NCI-H2227 (cell line): ENCODE measurements at regions not wholly inside any gene's neighbourhood (a gene's known extent, or its start where the extent isn't known, plus 50 kb on each side); places are given as distances from the start of the nearest gene placed in this dataset.
A peak's percentile ranks its signal among the peaks of the same experiment; 100 is the strongest.
"Not testable (repeated sequence)": the region's sequence is repeated elsewhere in the genome, so short reads cannot be mapped to it uniquely, and the experiment has no call there.

Experiments used
- DNase-seq: peaks from one replicate; lab custom pipeline; 2025; ENCODE audit not compliant: unreplicated experiment; lab: John Stamatoyannopoulos, UW

DNA sequence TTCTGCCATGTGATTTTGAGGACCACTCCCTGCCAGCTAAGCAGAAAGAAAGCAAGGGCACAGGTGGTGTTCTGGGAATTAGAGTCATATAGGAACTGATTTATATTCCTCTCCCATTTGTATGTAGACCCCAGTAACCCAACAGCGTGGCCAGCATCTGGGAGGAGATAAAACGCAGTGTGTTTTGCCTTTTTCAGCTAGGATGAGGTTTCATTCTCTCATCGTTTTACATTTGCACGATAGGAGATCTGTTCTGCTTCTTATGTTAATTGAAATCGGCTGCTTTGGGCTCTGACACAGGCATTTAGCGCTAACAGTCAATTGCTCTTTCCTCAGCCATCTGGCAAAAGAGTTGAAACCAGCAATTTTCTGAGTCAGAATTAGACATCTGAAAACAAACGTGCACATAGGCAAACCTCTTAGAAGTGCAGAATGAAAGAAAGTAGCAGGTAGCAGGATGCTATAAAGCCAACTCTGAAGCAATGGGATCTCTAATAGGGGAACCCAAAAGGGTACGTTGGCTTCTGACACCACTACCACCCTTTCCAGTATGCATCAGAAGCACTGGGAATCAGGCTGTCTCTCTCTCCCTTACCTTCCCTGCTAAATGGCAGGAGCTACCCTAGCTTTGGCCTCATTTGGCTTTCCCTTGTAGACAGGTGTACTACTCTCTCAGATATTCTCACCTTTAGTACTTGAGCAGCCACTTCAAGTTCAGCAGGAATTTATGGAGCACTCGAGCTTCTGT is 219.1 kb downstream of the PHLDA1 start:
- DNase-seq: peak; percentile 81

DNA sequence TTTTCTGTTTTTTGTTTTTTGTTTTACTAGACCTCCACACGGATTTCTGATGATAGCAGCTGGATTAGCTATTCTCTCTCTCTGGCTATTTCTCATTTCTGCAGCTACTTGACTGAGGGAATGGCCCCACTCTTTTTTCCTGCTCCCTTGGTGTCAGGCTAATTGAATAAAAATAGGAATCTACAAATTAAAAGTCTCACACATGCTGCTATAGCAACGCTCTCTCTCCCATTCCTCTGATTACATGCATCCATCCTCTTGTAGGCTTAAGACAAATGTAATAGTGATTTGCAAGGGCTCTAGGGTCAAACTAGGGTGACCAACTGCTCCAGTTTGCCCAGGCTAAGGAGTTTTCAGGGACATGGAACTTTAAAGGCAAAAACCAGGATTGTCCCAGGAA is 221.8 kb downstream of the PHLDA1 start:
- no peak for DNase-seq

DNA sequence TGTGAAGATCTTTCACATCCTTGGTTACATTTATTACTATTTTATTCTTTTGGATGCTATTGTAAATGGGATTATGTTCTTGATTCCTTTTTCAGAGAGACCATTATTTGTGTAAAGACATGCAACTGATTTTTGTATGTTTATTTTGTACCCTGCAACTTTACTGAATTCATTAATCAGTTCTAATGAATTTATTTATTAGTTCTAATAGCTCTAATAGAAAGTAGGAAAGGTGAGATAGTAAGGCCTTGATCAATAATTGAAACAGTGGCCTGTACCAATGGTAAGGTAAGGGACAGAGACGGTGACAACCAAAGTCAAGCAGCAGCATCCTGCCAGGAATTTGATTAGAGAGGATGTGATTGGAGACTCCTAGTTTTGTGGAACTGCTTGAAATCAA is 224.1 kb downstream of the PHLDA1 start:
- DNase-seq: no peak

DNA sequence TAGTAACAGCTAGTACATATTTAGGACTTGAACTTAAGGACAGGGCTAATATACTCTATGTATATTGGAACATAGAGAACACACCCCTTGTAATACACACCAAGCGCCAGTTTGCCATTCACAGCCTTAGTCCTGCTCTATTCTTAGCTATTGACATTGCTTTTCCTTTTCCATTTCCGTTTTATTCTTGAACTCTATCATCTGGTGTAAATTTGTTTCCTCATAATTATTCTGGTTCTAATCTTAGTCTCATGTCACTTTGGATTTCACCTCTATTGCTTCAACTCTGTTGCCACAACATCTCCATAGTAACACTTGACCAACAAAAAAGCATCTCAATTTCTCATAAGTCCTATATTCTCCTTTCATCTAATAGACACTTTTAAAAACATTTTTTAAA is 225.7 kb downstream of the PHLDA1 start:
- no peak for DNase-seq

DNA sequence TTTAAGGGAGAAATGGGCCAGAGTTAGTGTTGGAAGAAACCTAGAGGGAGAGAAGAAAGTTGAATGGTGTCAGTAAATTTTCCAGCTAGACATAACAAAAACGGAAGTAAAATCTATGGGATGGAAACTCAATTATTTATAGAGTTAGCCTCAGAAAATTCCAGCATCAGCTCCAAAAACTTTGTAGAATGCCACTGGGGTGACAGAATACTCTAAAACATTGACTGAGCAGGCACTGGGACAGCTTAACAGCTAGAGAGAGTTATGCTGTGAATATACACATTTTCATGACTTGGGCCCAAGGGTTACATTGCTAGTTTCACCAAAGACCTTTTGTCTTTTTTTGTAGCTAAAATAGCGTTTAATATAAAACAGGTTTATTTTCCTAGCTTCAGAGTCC is 226.3 kb downstream of the PHLDA1 start:
- no peak for DNase-seq

DNA sequence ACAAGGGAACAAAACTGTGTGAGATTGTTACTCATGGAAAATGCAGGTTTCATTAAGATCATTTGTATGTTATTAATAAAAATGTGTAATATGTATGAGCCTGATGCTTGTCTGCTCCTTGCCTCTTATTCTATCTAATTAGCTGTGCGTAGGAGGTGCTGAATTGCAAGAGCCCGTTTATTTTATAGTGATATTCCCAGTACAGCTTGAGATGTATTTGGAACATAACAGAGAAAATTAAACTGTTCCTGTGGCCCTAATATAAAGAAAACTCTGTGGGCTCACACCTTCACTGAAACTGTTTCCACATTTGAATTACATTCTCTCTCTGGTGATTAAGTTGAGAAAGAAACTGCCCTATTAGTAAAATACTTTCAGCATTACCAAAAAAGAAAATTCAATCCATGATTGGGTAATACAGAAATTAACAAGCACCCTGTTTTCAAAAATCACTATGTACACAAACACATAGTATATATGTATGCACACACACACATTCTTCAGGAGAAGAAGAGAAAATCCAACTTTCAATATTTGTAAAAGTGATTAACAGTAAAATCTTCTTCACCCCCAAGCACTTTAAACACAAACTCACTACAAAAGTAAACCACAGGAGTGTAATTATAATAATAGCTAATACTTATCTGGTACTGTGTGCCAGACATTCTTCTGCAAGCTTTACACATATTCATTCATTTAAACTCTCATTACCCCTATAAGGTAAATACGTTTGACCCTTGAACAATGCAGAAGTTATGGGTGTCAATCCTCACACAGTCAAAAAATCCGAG is 233.2 kb downstream of the PHLDA1 start:
- no peak for DNase-seq

DNA sequence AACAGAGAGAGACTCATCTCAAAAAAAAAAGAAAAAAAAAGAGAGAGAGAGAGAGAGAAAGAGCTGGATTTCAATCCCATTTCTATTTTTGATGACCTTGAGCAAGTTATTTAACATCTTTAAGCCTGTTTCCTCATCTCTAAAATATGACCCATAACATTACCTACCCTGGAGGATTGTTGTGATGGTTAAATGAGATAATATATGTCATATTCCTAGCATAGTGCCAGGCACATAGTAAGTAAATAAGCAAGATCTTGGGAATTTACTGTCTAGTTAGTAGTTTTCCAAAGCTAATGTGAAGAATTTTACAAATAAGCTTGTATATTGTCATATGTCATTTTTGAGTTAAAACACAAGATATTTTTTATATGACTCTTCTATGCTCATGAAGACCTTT is 236.5 kb downstream of the PHLDA1 start:
- no peak for DNase-seq

DNA sequence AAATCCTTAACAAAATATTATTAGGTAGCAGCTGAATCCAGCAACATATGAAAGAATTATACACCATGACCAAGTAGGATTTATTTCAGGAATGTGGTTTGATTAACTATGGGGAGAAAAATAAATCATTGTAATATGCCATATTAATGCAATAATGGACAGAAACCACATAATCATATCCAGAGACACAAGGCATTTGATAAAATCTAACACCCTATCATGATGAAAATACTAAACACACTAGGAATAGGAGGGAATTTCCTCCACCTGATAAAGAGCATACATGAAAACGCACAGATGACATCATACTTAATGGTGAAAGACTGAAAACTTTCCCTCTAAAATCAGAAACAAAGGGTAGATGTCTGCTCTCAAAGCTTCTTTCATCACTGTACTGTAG is 238.9 kb downstream of the PHLDA1 start:
- DNase-seq: no peak

DNA sequence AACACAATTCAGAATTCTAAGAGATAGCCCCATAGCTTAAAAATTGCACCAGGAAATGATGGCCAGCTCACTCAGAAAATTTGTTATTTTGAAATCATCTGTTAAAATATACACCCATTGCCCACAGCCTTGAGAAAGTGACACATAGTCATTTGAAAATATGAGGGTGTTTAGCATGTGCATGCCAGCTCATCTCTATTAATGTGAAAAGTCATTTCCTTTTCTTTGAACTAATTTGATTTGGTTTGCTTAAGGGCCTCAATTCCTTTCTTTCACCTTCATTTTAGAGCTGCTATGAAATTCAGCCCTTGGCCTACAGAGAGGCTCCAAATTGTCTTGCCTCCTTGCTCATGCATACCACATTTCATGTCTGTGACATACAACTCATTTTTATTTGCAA is 241.4 kb downstream of the PHLDA1 start:
- DNase-seq: no peak

DNA sequence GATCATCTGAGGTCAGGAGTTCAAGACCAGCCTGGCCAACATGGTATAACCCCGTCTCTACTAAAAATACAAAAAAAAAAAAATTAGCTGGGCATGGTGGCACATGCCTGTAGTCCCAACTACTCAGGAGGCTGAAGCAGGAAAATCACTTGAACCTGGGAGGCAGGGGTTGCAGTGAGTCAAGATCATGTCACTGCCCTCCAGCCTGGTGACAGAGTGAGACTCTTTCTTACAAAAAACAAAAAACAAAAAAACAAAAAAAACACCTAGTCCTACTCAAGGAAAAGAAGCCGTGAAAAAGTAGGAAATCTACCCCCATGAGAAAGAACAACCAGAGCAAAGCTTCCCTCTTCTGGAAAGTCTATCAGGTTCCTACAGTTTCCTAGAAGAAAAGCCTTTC is 244.4 kb downstream of the PHLDA1 start:
- DNase-seq: not testable (repeated sequence)

DNA sequence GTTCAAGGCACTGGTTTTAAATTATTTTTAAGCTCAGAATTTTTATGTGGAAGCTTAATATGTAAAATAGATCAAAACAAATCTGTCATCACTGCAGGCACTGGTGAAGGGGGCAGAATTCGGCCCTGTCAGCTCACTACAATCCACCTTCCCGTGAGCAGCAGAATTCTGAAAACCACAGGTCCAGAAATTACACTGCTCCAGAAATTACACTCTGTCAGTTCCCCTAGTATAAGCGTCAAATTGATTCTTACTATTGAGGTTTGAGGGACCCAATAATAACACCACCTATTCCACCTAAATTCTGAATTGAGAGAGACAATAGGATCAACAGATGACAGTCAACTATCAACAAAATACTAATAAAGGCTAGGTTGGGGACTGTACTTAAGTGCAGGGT is 245.5 kb downstream of the PHLDA1 start:
- DNase-seq: no peak

DNA sequence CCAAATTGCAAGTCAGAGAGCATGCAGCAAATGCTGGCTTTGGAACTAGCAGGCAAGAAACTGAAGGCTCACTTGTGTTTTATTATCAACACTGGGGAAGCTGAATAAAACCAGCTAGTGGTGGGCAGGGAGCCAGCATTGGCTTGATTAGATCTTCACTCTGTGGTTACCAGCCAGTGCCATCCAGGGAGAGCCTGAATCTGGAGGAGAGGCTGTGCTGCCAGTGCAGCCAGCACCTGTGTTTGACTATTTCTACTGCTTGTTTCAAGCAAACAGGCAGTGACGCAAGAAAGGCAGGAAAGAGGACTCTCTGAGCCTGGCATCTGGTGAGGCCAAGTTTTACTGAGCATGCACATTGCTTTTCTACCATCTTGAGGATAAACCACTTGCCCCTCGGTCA is 247.0 kb downstream of the PHLDA1 start:
- no peak for DNase-seq

DNA sequence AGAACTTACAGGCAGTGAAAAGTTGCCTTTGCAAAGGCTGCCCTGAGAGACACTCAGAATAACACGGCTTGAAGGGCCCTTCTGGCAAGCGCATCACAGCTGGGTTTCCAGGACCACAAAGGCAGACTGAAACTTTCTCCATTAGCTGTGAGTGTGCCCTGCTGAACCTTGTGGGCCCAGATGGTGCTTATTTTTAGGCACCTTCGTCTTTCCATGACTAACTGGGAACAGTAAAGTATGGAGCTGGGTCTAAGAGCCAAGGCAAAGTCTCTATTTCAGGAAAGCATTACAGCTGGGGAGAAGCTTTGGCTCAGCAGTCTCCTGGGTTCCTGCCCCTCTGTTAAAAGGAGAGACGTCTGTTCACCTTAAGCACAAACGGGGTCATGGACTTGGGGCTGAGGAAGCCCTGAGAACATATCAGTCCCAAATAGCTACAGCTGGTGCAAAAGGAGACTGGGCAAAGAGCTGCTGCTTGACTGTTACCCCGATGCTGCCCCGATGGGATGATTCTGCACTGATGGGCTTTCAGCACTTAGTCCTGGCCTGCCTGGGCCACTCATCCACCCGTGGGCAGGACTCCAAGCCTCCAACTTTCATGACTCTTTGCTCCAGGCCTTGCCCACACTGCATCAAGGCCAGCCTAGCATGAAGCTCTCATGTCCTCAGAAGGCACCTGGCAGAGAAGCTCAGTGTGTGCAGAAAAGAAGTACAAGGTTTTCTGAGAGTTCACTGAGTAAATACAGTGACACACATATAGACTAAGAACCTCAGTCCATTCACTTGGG is 248.3 kb downstream of the PHLDA1 start:
- no peak for DNase-seq

DNA sequence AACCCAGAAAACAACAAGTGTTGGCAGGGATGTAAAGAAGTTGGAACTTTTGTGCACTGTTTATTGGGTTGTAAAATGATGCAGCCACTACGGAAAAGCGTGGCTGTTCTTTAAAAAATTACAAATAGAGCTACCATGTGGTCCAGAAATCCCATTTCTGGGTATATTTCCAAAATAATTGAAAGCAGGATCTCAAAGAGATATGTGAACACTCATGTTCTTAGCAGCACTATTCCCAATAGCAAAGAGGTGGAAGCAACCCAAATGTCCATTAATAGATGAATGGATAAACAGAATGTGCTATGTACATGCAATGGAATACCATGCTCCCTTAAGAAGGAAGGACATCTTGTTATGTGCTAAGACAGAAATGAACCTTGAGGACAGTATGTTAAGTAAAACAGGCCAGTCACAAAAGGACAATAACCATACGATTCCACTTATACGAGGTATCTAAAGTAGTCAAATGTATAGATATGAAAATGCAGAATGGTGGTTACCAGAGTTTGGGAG is 249.5 kb downstream of the PHLDA1 start:
- DNase-seq: no peak

DNA sequence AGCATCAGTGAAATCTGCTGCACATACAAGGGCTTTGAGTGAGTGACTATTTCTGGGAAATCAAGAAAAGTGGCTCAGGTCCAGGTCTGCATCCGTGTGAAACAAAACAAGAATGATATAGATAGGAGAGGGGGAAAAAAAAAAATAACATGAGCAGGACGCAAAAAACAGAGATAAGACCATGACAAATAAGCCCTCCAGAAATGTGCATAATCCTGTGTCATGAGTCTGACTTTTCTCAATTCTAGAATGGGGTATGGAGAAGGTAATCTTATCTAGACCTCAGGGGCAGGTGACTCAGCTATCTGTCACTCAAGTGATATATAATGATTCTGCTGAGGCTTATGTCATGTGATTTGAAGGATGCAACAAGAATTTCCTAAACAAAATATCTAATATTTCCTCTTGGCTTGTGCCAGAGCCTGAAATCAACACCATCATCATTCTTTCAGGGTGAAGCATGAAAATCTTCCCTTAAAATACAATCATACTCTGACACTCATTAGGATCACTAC is 250.0 kb downstream of the PHLDA1 start:
- DNase-seq: no peak

DNA sequence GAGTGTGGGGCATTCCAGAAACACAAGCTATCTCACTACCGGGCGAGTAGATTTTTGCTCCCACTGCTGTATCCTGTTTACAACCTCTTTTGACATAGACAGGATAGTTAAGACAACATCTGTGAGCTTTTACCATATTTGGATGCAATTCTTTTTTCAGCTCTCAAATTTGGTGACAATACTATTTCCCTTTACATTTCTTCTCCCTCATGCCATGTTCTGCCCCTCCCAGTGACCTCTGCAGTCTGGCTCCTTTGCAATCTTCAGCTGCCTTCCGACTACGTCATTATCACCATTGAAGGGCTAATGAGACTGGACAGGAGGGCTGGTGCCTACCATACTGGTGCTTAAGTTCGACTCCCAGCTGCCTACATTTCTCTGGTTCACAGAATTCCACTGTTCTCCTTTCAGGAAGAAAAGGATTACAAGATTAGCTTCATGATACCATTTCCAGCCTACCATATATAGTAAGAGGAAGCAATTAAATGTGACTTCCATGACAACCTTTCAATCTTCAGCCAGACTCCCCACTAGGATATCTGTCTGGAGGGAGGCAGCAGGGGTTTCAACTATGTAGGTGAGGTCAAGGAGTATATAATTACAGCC is 251.6 kb downstream of the PHLDA1 start:
- DNase-seq: peak; percentile 87

DNA sequence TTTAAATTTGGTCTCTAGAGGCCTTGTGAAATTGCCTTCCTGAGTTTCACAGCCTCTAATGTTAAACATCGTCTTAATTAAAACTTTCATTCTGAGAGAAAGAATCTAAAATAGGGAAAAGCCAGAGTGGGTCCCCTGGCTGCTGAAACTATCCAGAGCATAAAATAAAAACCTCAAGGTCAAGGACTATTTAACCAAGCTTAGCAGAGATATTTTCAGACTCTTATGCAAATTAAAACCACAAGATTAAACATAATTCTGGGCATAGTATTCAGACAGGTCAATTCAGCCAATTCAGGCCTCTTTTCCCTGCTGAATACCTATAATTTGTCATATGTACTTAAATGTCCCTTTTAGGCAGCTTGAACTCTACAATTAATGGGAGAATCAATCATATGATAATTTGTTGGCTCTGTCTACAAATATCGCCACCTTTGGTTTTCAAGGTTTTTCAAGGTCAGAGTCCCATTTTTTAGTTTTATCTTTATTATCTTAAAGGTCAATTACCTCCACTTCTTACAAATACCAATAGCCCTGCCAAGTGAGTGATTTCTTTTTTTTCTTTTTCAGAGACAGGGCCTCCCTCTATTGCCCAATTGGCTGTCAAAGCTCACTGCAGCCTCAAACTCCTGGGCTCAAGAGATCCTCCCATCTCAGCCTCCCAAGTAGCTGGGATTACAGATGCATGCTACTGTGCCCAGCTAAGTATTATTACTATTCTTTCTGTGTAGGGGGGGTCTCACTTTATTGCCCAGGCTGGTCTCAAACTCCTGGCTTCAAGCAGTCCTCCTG is 257.1 kb downstream of the PHLDA1 start:
- peak; percentile 13 for DNase-seq

DNA sequence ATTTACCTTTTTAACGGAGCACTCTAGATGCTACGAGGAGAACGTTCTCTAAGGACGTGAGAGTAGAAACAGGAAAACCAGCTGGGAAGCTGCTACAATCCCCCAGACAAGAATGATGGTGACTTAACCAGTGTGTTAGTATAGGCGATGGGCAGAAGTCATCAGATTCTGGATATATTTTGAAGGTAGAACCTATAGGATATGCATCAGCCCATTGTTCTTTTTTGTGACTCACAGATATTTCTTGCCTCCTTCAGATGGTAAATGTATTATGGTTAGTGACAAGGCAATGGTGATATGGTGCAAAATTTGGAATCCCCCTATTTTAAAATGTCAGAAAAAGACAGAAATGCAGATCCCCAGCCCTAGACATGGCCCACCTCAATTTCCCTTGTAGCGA is 258.2 kb downstream of the PHLDA1 start:
- no peak for DNase-seq

DNA sequence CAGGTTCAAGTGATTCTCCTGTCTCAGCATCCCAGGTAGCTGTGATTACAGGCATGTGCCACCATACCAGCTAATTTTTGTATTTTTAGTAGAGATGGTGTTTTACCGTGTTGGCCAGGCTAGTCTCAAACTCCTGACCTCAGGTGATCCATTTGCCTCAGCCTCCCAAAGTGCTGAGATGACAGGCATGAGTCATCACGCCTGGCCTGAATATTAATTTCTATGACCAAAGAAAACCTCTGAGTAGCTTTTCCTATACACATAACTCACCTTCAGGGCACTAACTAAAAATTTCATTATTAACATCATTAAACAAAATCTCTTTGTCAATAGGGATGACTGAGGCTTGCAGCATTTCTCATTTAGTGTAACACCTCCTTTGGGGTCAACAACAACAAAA is 259.6 kb upstream of the KRR1 start:
- DNase-seq: no peak

DNA sequence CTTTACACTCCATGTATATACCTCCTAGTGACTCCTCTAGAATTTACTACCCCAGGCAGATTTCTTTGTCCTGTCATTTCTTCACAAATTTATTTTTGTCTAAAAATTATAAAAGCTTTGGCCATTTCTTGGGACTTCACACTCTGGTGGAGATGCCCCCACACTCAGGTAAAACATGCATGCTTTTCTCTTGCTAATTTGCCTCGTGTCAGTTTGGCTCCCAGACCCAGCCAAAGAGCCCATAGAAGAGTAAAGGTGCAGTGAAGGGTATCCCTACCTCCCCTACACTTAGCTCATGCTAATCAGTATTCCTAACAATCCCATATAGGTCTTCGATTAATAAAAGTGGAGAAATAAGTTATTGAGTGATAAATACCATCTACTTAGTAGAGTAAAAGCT is 256.5 kb upstream of the KRR1 start:
- no peak for DNase-seq
